GM18508 (cell line): ENCODE measurements at regions not wholly inside any gene's neighbourhood (a gene's known extent, or its start where the extent isn't known, plus 50 kb on each side); places are given as distances from the start of the nearest gene placed in this dataset.
"Not testable (repeated sequence)": the region's sequence is repeated elsewhere in the genome, so short reads cannot be mapped to it uniquely, and the experiment has no call there.

Experiments used
- ATAC-seq: cut with Tn5 transposase; IDR thresholded peaks from one replicate; pipeline ENCODE4 v1.9.1; 2021; ENCODE audit warnings: moderate number of reproducible peaks; ENCODE audit not compliant: insufficient read depth, unreplicated experiment

- no peak for ATAC-seq
Observed at GRCh38 chr6:115582386-115582785, 478.3 kb downstream of the FRK start.

GRCh38 chr6:115579565-115579964, 481.1 kb downstream of the FRK start:
- ATAC-seq, result not testable (repeated sequence)

GRCh38 chr6:115577270-115577669, 483.4 kb downstream of the FRK start:
- ATAC-seq, result no peak

- ATAC-seq, result no peak
Observed at GRCh38 chr6:115575285-115575684, 485.4 kb downstream of the FRK start.

GRCh38 chr6:115573861-115574260, 486.8 kb downstream of the FRK start:
- ATAC-seq, result no peak

- ATAC-seq, result no peak
Observed at GRCh38 chr6:115570331-115570730, 490.4 kb downstream of the FRK start.

GRCh38 chr6:115554060-115554459, 506.6 kb downstream of the FRK start:
- ATAC-seq, result no peak

- ATAC-seq, result no peak
Observed at GRCh38 chr6:115551527-115551926, 509.2 kb downstream of the FRK start.

GRCh38 chr6:115545672-115545986, 515.1 kb downstream of the FRK start:
- no peak for ATAC-seq

- no peak for ATAC-seq
Observed at GRCh38 chr6:115544765-115545671, 515.7 kb downstream of the FRK start.

GRCh38 chr6:115540077-115540869, 520.4 kb downstream of the FRK start:
- ATAC-seq, result no peak

- no peak for ATAC-seq
Observed at GRCh38 chr6:115539531-115539930, 521.2 kb downstream of the FRK start.

- ATAC-seq, result no peak
Observed at GRCh38 chr6:115524821-115525220, 535.9 kb downstream of the FRK start.

- ATAC-seq, result not testable (repeated sequence)
Observed at GRCh38 chr6:115521747-115522146, 538.9 kb downstream of the FRK start.

- ATAC-seq, result no peak
Observed at GRCh38 chr6:115514656-115515055, 546.0 kb downstream of the FRK start.

- ATAC-seq, result no peak
Observed at GRCh38 chr6:115512923-115513322, 547.8 kb downstream of the FRK start.

- ATAC-seq, result no peak
Observed at GRCh38 chr6:115511771-115512170, 548.9 kb downstream of the FRK start.

GRCh38 chr6:115502432-115502831, 558.3 kb downstream of the FRK start:
- ATAC-seq, result not testable (repeated sequence)

- no peak for ATAC-seq
Observed at GRCh38 chr6:115495184-115495583, 565.5 kb downstream of the FRK start.

- no peak for ATAC-seq
Observed at GRCh38 chr6:115487331-115487730, 573.4 kb downstream of the FRK start.

- ATAC-seq, result no peak
Observed at GRCh38 chr6:115485400-115485799, 575.3 kb downstream of the FRK start.
